HG03354 (cell line): ENCODE measurements at regions not wholly inside any gene's neighbourhood (a gene's known extent, or its start where the extent isn't known, plus 50 kb on each side); places are given as distances from the start of the nearest gene placed in this dataset.

Experiments
- ATAC-seq: cut with Tn5 transposase; IDR thresholded peaks from one replicate; pipeline ENCODE4 v1.9.1; 2021; ENCODE audit warnings: mild to moderate bottlenecking; ENCODE audit not compliant: unreplicated experiment, poor library complexity, severe bottlenecking

GRCh38 chr9:96025995-96026602, 150.6 kb downstream of the ERCC6L2 start:
- no peak for ATAC-seq

DNA sequence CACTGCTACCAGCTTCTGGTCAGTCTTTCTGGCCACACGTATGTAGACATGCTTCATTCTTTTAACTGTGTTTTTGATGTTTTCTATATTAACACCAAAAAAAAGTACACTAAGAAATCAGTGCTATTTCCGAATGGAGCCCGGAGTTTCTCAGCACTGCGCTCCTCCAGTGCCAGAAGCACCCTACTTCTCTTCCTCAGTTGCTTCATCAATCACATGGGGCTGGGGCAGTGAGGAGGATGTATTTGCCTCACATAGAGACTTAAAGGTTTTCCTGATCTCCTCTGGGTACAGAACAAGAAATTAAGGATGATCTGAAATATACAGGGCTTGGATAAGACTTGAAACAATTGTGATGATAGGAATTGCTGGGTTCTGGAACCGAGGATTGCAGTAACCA, 148.0 kb downstream of the ERCC6L2 start:
- ATAC-seq: no peak

GRCh38 chr9:96022445-96023051, 147.1 kb downstream of the ERCC6L2 start:
- ATAC-seq: no peak

GRCh38 chr9:96021551-96022444, 146.3 kb downstream of the ERCC6L2 start:
- no peak for ATAC-seq

- ATAC-seq: no peak
These were observed 145.5 kb downstream of the ERCC6L2 start for GRCh38 chr9:96020792-96021550.

DNA sequence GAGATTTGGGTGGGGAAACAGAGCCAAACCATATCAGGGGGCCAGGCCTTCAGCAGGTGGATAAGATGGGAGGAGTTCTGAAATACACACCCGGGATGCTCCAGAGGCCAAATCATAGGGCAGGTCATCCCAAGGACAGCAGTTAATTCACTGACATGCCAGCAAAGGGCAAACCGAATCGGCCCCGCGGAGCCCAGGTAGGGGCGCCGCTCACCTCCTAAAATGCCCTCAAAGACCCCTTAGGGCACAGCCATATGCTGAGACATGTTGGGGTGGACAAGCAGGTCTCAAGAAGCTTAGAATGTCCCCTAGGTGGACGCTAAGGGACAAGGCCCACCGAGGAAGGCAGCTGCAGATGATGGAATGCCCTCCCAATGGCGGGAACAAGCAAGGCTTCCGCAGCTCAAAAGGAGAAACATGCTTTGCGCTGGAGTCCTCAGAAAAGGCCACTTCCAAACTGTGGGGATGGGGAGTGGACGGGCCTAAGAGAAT, 144.9 kb downstream of the ERCC6L2 start:
- ATAC-seq: no peak
